GM19455 (cell line): ENCODE measurements at regions not wholly inside any gene's neighbourhood (a gene's known extent, or its start where the extent isn't known, plus 50 kb on each side); places are given as distances from the start of the nearest gene placed in this dataset.
"Not testable (repeated sequence)": the region's sequence is repeated elsewhere in the genome, so short reads cannot be mapped to it uniquely, and the experiment has no call there.

ENCODE experiments used
- ATAC-seq: cut with Tn5 transposase; IDR thresholded peaks from one replicate; pipeline ENCODE4 v1.9.1; 2021; ENCODE audit not compliant: unreplicated experiment

DNA sequence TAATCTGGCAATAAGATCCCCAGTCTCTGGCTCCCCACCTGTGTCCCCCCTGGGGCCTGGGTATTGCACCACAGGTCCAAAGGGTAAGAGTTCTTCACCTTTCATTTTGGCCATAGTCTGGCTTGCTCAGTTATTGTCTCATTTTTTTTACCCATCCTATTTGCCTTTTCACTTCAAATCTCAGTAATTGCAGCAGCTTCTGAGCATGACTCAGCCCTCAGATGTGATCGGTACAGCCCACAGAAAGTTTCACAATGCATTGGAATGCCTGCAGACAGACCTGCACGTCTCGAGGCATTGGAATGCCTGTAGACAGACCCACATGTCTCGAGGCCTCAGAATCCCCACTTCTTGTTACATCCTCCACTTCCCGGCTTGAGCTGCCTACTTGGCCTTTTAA, 173.6 kb downstream of the NUFIP1 start:
- ATAC-seq = no peak

DNA sequence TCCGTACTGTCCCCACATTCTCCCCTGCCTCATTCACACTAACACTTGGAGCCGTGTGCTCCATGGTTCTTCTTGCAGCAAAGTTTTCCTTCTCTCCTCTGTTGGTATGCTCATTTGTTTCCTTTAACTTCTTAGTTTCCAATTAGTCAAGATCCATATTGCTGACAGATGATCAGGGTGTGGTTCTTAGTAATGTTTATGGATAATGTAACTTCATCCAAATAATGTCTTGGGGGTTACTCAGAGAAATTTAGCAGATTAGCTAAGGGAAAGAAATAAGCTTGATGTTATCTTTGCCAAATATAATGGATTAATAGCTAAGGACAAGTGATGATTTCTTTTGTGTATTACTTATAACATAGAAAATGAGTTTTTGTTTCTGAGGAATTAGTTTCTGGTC, 174.4 kb downstream of the NUFIP1 start:
- no peak for ATAC-seq

DNA sequence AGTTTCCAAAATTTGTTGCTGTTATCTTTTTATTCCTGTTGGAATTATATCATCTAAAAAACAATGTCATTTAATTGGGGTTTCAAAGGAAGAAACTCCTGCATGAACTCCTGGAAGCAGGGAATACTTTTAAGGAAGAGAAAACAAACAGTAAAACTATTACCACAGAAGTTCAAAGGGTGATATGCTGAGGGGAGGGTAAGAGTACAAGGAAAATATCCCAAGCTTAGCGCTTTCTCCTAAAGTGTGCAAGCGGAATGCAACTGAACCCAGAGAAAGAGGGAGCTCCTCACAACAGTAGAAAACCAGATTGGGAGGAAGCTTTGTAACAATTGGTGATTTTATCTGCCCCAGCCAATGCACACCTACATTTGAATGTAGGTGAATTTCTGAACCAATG, 175.1 kb downstream of the NUFIP1 start:
- no peak for ATAC-seq

DNA sequence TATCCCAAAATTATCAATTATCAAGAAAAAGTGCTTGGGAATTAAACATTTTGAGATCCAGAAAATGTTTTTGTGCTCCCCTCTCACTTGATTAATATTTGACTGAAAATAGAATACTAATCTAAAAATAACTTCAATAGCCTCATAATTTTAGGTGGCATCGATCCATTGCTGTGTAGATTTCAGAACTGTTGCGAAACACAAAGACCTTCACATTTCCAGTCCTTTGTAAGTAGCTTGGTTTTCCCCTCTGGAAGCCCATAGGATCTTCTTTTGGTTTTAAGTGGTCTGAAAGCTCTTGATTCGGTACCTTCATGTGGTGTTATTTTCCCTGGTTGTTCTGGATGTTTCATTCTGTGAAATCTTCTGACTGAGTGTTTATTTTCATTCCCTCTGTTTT, 176.5 kb downstream of the NUFIP1 start:
- no peak for ATAC-seq

DNA sequence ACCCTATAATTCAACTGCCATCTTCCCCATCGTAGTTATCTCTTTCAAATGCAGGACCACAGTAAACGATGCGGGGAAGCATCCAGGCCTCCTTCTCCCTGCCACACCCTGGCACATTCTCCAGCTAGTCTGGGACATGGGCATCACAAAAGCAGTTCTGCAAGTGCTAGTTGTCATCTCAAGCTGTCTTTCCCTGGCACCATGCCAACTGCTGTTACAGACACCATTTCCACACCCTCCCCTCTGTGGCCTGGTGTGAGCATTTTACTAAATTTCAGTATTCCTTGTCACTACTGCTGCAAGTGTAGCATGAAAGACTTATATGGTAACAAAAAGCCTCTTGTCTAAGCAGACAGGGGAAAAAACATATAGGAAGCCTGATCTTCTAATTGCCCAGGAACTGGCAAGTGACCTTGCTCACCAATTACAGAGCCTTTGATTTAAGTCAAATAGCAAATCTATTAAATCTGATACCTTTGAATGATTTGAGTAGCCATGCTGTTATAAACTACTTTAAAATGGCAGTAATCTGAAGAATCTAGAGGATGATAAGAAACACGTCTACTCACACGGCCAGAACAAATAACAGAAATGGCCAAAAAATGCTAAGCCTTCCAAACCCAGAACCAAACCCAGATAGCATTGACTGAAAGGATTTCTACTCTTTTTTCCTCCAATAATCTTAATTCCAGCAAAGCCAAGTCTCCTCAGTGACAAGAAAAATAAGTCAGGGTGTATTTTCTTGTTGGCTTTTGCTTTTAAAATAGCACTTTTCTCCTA, 179.0 kb downstream of the NUFIP1 start:
- ATAC-seq = no peak

DNA sequence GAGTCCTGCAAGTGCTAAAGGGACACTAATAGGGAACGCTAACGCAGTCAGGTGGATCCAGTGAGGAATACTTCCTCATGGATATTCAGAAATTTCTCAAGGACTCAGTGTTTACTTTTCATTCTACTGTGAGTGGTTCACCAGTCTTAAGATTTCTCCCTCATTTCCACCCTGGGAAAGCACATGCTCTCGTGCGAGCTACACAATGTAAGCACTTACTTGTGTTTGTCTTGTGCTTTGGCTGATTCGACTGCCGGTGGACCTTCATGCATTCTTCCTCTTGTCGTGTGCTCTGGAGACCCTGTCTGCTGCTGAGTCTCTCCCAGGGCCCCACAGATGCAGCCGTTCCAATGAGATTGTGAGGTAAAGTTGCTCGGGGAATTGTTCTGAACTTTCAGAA, 180.1 kb downstream of the NUFIP1 start:
- ATAC-seq = no peak

DNA sequence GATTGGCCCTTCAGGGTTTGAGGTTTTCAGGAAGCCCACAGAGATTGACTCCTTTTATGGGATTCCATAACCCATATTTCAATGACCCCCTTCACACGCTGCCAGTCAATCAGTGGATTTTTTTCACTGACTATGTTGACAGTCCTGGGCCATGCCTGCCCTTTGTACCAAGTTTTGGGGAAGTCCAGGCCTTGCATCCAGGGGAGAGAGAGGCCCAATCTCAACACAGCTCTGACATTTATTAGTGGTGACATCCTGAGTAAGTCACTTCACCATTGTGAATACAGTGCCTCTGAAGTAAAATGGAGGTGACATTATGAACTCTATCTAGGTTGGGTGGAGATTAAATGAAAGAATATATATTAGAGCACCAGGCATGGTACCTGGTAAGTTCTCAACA, 181.1 kb downstream of the NUFIP1 start:
- no peak for ATAC-seq

DNA sequence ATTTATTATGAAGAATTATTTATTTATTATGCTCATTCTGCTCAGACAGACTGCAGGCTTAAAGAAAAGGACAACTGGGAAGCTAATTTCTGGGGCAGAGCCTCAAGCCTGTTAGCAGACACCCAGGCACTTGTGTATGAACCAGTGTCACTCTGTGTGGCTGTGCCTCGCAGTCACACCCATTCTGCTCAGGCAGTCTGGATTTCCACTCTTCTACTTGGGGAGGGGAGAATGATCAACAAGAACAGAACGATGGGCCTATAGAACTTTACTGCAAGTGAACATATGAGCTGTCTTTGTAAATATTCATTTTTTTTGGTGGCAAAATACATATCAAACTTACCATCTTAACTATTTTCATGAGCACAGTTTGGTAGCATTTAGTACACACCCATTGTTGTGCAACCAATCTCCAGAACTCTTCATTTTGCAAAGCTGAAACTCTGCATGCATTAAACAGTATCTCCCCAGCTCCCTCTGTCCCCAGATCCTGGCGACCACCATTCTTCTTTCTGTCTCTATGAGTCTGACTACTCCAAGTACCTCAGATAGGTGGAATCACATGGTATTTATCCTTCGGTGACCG, 181.7 kb downstream of the NUFIP1 start:
- no peak for ATAC-seq

DNA sequence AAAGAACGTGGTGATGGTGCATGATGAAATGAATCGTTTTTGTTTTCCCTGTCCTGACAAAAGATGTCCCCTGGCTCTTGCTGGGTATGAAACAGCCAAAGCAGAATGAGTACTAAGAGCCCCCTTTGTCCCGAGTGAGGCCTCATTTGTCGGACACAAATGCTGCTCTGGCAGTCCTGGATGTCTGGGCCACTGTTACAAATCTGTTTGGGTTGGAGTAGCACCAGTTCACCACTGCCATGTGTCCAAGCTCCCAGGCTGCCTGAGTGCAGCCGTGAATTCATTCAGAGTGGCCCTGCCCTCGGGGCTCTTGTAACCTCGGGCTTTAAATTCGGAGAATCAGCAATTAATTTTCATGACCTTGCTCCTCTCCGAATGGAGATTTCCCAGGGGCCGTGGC, 182.4 kb downstream of the NUFIP1 start:
- ATAC-seq = no peak

DNA sequence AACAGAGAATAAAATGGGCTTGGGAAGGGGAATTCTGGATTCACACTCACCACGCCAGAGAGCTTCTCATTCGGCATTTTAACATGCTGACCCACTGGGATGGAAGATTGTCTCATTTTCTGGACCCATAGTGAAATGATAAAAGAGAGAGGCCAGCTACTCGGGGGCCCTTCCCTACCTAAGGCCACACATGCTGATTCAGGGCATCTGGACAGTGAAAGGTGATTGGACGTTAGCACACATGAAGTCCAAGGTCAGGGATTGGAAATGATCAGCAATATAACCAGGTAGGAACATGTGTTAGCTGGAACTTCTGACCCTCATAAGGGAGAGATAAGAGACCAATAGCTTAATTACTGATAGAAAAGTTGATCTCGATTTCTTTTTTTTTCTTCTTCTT, 183.7 kb downstream of the NUFIP1 start:
- no peak for ATAC-seq

DNA sequence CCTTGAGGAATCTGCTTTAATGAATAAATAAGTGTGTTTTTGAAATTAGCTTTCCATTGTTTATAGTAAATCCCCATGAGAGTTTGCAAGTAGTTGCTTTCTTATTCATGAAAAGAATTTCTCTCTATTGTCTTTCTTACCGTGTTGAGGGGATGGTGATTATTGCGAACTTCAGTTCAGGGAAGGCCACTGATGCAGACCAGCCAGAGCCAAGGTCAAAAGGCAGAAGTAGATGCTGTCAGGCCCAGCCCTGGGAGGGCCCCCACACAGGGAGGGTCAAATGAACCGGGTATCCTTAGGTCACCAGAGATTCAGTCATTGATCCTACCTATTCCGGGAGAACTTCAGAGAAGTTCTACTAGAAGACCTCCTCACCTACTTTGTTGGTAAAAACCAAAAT, 185.9 kb downstream of the NUFIP1 start:
- no peak for ATAC-seq

DNA sequence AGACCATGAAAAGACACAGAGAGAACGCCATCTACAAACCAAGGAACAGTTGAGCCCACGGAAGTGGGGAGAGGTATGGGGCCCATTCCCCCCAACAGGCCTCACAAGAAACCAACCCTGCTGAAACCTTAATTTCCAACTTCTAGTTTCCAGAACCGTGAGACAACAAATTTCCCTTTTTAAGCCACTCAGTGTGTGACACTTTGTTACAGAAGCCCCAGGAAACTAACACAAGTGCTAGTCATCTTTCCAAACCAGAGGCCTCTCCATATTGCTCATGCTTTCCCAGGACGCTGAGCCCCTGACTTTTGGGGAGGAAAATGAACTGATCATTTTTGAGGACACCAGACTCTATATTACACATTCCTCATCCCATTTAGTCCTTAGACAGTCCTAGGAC, 186.8 kb downstream of the NUFIP1 start:
- no peak for ATAC-seq

DNA sequence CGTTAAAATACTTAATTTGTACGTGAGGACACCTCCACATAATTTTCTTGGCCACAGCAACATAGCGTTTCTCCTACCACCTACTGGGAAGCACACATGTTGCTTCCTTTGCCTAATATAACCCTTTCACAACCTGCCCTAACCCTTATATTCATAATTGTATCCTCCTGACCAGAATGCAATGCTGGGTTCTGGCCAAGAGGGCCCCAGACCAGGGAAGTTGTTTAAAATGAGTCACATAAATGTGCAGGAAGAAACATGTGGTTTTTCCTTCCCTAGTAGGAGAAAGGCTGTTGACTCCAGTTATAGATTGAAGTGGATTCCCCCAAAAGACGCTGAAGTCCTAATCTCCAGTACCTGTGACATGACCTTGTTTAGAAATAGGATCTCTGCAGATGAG, 187.3 kb downstream of the NUFIP1 start:
- ATAC-seq = no peak

DNA sequence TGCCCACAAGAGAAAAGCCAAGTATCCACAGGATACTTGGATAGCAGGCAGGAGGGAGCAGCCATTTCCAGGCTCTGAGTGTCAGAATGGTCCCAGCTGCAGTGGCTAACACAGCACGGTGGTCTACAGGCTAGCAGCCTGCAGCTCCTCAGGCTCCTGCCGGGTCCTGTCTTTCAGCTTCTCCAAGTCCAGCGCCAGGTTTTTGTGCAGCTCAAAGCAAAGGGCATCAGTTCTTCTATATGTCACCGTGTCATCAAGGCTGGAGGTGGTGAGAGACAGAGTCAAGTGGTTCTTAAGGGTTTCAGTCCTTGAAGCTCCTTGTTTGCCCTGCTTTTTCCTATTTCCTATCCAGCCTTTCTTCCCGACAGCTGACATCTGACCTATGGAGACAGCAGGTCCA, 188.6 kb downstream of the NUFIP1 start:
- ATAC-seq = no peak

DNA sequence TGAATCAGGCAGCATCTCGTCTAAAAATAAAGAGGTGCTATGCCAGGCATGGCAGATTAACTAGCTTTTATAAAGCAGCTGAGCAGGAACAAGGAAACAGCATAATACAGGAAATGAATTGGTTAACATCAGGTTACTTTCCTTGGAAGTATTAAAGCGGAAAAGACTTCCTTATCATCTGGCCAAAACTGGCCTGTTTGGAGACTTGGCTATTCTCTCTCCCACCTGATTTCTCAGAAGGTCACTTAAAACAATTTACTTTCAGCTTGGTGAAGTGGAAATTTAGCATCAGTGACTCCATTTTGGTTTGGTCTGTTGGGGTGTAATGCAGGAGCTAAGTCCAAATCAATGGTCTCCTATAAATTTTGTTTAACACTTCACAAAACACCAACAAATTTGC, 191.6 kb downstream of the NUFIP1 start:
- ATAC-seq = no peak

DNA sequence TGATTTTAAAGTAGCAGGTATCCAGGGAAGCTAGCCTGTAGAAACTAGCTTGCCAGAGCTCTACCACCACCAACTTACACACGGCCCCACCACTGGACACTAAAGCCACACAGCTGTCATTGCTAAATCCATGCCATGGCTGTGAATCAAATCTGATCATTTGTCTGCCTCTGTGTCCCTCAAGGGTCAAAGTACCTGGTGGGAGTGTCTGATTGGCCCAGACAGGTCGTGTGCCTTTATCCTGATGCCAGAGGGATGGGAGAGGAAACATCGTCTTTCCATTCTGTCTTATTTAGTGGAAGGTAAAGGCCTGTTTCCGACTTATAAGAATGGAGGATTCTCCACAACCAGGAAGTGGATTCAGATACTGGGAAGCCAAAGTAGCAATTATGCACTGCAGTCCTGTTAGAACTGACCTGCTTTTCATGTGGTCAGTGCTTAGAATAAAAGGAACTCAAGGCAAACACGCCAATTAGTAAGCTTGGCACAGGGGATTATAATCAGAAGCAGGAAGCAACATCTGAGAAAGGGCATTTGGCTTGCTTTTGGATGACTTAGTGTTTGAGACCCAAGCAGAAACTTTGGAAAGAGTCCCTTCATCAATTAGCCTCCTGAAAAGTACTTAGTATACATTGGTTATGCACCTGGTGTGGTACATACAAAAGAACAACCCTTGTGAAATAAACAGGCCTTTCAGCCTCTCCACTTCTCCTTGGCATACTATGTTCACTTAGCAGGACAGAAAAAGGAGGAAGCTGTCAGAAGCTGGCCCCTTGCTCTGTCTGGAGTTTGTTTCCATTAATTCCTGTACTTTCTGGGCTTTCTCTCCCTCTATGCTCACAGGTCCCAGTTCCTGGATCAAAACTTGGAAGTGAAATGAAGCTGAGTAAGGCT, 192.4 kb downstream of the NUFIP1 start:
- ATAC-seq = no peak

DNA sequence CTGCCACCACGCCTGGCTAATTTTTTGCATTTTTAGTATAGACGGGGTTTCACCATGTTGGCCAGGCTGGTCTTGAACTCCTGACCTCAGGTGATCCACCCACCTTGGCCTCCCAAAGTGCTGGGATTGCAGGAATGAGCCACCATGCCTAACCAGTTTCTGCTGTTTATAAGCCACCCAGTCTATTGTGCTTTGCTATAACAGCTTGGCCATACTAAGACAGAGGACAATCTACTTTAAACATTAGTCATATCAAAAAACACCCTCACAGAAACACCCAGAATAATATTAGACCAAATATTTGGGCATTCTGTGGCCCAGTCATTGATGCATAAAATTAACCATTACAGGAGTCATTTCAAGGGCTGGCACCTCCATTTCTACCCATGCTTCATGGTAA, 193.2 kb downstream of the NUFIP1 start:
- not testable (repeated sequence) for ATAC-seq

DNA sequence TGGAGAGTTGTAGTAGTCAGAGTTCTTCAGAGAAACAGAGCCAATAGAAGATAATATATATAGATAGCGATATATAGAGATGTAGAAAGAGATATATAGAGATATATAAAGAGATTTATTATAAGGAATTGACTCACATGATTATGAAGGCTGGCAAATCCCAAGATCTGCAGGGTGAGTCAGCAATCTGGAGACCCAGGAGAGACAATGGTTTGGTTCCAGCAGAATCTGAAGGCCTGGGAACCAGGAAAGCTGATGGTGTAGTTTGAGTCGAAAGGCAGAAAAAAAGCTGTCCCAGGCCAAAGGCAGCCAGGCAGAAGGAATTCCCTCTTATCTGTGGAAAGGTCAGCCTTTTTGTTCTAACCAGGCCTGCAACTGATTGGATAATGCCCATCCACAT, 194.1 kb downstream of the NUFIP1 start:
- ATAC-seq = no peak

DNA sequence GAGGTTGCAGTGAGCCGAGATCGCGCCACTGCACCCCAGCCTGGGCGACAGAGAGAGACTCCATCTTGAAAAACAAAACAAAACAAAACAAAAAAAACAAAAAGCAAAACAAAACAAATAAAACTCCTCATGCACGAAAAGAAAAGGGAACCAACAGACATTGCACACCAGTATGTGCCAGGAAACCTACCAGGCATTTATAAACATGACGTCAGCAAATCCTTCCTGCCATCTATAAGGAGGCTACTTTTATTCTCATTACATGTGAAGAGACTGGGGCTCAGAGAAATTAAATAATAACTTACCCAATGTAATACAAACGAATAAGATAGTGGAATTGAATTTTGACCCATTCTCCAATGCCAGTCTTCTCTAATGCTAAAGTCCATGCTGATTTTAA, 197.2 kb downstream of the NUFIP1 start:
- no peak for ATAC-seq

DNA sequence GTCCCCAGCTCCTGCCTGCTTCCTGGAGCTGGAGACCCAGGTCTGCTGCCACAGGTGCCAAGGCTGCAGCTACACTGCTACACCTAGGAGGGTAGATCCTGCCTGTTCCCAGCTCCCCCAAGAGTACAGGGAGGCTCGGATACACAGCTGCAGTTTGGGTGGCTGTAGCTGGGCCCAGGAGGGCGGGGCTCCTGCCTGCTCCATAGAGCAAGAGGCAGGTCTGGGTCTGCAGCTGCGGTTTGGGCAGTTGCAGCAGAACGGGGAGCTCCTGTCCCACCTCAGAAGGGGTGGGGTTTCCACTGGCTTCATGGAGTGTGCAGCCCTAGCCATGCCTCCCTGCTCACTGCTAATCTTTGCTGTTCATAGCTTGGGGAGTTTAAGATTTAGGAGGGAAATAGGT, 199.0 kb downstream of the NUFIP1 start:
- no peak for ATAC-seq

DNA sequence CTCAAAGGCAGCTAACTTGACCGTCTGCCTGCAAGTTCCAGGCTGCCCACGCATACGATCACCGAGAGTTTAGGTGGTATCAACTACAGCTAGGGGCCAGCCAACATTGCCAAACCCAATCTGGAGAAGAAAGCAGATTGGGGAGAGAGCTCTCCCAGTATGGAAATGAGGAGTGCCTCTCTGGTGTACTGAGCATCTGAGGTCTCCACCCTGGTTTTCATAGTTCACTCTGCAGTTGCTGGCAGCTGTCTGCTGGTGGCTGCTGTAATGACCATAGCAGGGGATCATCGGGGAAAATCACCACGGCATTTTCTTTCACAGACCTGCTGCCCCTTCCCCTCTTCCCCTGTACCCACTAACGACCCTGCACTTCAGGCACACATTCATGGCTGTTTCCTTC, 201.7 kb downstream of the NUFIP1 start:
- no peak for ATAC-seq

DNA sequence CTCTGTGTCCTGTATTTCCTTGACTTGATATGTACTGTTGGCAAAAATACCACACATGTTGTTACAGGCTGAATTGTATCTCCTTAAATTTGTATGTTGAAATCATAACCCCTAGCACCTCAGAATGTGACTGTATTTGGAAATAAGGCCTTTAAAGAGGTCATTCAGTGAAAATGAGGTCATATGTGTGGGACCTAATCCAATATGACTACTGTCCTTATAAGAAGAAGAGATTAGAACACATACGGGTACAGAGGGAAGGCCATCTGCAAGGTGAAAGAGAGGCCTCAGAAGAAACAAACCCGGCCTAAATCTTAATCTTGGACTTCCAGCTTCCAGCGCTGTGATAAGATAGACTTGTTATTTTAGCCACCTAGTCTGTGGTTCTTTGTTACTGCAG, 202.5 kb downstream of the NUFIP1 start:
- ATAC-seq = no peak
